ENCODE measurements at regions not wholly inside any gene's neighbourhood (a gene's known extent, or its start where the extent isn't known, plus 50 kb on each side); places are given as distances from the start of the nearest gene placed in this dataset.
"Not testable (repeated sequence)": the region's sequence is repeated elsewhere in the genome, so short reads cannot be mapped to it uniquely, and the experiment has no call there.

GRCh38 chr12:22115711-22116110 lies 69.7 kb downstream of the CMAS start:
- no peak overlapping the region for H3K4me3 Mint-ChIP-seq
- no peaks in the 10 kb centered on the region for H3K27me3 Mint-ChIP-seq (ENCODE audit: low read depth)
- no peaks in the 10 kb centered on the region for H3K9me3 Mint-ChIP-seq
- no peaks in the 10 kb centered on the region for H3K4me1 Mint-ChIP-seq (ENCODE audit: low read depth)
- DNase-seq (no peak), ATAC-seq (replicated peaks in 1 of 2) (no peak)
- H3K36me3 Mint-ChIP-seq (ENCODE audit: insufficient read depth in 2 of 2), result no peaks in the 10 kb centered on the region
- H3K27ac Mint-ChIP-seq, result no peak overlapping the region

GRCh38 chr12:22116376-22116775 lies 70.4 kb downstream of the CMAS start:
- ATAC-seq (replicated peaks in 1 of 2), result no peak
- DNase-seq, result no peak
- Mint-ChIP-seq H3K36me3 (ENCODE audit: insufficient read depth in 2 of 2) (no peaks in the 10 kb centered on the region), H3K4me1 (ENCODE audit: low read depth) (no peaks in the 10 kb centered on the region), H3K27me3 (ENCODE audit: low read depth) (no peaks in the 10 kb centered on the region), H3K27ac (no peak overlapping the region), H3K9me3 (no peaks in the 10 kb centered on the region), H3K4me3 (no peak overlapping the region)

GRCh38 chr12:22117563-22118237 lies 71.7 kb downstream of the CMAS start:
- Mint-ChIP-seq H3K4me3 (no peak overlapping the region), H3K9me3 (no peaks in the 10 kb centered on the region), H3K27me3 (ENCODE audit: low read depth) (no peaks in the 10 kb centered on the region), H3K4me1 (ENCODE audit: low read depth) (no peaks in the 10 kb centered on the region), H3K27ac (no peak overlapping the region), H3K36me3 (ENCODE audit: insufficient read depth in 2 of 2) (no peaks in the 10 kb centered on the region)
- ATAC-seq (replicated peaks in 1 of 2) (no peak), DNase-seq (no peak)

GRCh38 chr12:22118238-22118790 lies 72.3 kb downstream of the CMAS start:
- H3K27me3 Mint-ChIP-seq (ENCODE audit: low read depth), result no peaks in the 10 kb centered on the region
- H3K4me3 Mint-ChIP-seq, result no peak overlapping the region
- H3K9me3 Mint-ChIP-seq, result no peaks in the 10 kb centered on the region
- H3K36me3 Mint-ChIP-seq (ENCODE audit: insufficient read depth in 2 of 2), result no peaks in the 10 kb centered on the region
- no peaks in the 10 kb centered on the region for H3K4me1 Mint-ChIP-seq (ENCODE audit: low read depth)
- DNase-seq (no peak), ATAC-seq (replicated peaks in 1 of 2) (no peak)
- no peak overlapping the region for H3K27ac Mint-ChIP-seq

- H3K36me3 Mint-ChIP-seq (ENCODE audit: insufficient read depth in 2 of 2), result peaks cover 0 to 2% of the 10 kb centered on the region in 2 donors
- H3K9me3 Mint-ChIP-seq, result no peaks in the 10 kb centered on the region
- H3K27me3 Mint-ChIP-seq (ENCODE audit: low read depth), result no peaks in the 10 kb centered on the region
- H3K27ac Mint-ChIP-seq, result no peak overlapping the region
- H3K4me1 Mint-ChIP-seq (ENCODE audit: low read depth), result peaks cover 5% of the 10 kb centered on the region
- H3K4me3 Mint-ChIP-seq, result no peak overlapping the region
- ATAC-seq (replicated peaks in 1 of 2), result peak; percentile 58 to 59
- peak; percentile 51 to 52 for DNase-seq
Observed at GRCh38 chr12:22121224-22121623, 75.2 kb downstream of the CMAS start.

GRCh38 chr12:22122359-22122758 lies 76.3 kb downstream of the CMAS start:
- peaks cover under 1 to 1% of the 10 kb centered on the region in 2 donors for H3K9me3 Mint-ChIP-seq
- ATAC-seq (replicated peaks in 1 of 2) (no peak), DNase-seq (no peak)
- no peak overlapping the region for H3K27ac Mint-ChIP-seq
- H3K4me3 Mint-ChIP-seq, result no peak overlapping the region
- H3K4me1 Mint-ChIP-seq (ENCODE audit: low read depth), result peaks cover 6% of the 10 kb centered on the region
- no peaks in the 10 kb centered on the region for H3K27me3 Mint-ChIP-seq (ENCODE audit: low read depth)
- peaks cover 3 to 4% of the 10 kb centered on the region in 2 donors for H3K36me3 Mint-ChIP-seq (ENCODE audit: insufficient read depth in 2 of 2)

- peaks cover 5 to 6% of the 10 kb centered on the region in 2 donors for H3K36me3 Mint-ChIP-seq (ENCODE audit: insufficient read depth in 2 of 2)
- no peak overlapping the region for H3K27ac Mint-ChIP-seq
- H3K4me1 Mint-ChIP-seq (ENCODE audit: low read depth), result peaks cover 10% of the 10 kb centered on the region
- H3K27me3 Mint-ChIP-seq (ENCODE audit: low read depth), result no peaks in the 10 kb centered on the region
- no peak for ATAC-seq (replicated peaks in 1 of 2)
- DNase-seq, result no peak
- H3K4me3 Mint-ChIP-seq, result no peak overlapping the region
- H3K9me3 Mint-ChIP-seq, result peaks cover 2 to 5% of the 10 kb centered on the region in 2 donors
Observed at GRCh38 chr12:22124987-22125386, 79.0 kb downstream of the CMAS start.

GRCh38 chr12:22126101-22126500 lies 80.1 kb downstream of the CMAS start:
- H3K4me3 Mint-ChIP-seq; H3K36me3 Mint-ChIP-seq (ENCODE audit: insufficient read depth in 2 of 2); H3K27me3 Mint-ChIP-seq (ENCODE audit: low read depth); DNase-seq; H3K9me3 Mint-ChIP-seq; H3K27ac Mint-ChIP-seq: not testable (repeated sequence)
- H3K4me1 Mint-ChIP-seq (ENCODE audit: low read depth), result peaks cover 10% of the 10 kb centered on the region
- ATAC-seq (replicated peaks in 1 of 2), result peak; percentile 50 to 65

- DNase-seq (no peak), ATAC-seq (replicated peaks in 1 of 2) (no peak)
- H3K36me3 Mint-ChIP-seq (ENCODE audit: insufficient read depth in 2 of 2), result peaks cover 5 to 6% of the 10 kb centered on the region in 2 donors
- no peaks in the 10 kb centered on the region for H3K27me3 Mint-ChIP-seq (ENCODE audit: low read depth)
- H3K27ac Mint-ChIP-seq, result no peak overlapping the region
- peaks cover 10% of the 10 kb centered on the region for H3K4me1 Mint-ChIP-seq (ENCODE audit: low read depth)
- H3K4me3 Mint-ChIP-seq, result no peak overlapping the region
- peaks cover 2 to 5% of the 10 kb centered on the region in 2 donors for H3K9me3 Mint-ChIP-seq
Observed at GRCh38 chr12:22126758-22127157, 80.7 kb downstream of the CMAS start.

GRCh38 chr12:22130671-22131070 lies 84.7 kb downstream of the CMAS start:
- DNase-seq (no peak), ATAC-seq (replicated peaks in 1 of 2) (peak; percentile 25 to 39)
- Mint-ChIP-seq H3K9me3 (peaks cover 2 to 5% of the 10 kb centered on the region in 2 donors), H3K36me3 (ENCODE audit: insufficient read depth in 2 of 2) (peaks cover 4 to 5% of the 10 kb centered on the region in 2 donors), H3K27me3 (ENCODE audit: low read depth) (no peaks in the 10 kb centered on the region), H3K27ac (no peak overlapping the region), H3K4me3 (no peak overlapping the region), H3K4me1 (ENCODE audit: low read depth) (peaks cover 10% of the 10 kb centered on the region)

- H3K9me3 Mint-ChIP-seq, result not testable (repeated sequence)
Observed at GRCh38 chr12:22136604-22137117, 90.6 kb downstream of the CMAS start.

More at GRCh38 chr12:22136604-22137117, 90.6 kb downstream of the CMAS start:
- not testable (repeated sequence) for H3K36me3 Mint-ChIP-seq (ENCODE audit: insufficient read depth in 2 of 2); H3K27ac Mint-ChIP-seq; H3K27me3 Mint-ChIP-seq (ENCODE audit: low read depth); DNase-seq; H3K4me1 Mint-ChIP-seq (ENCODE audit: low read depth); H3K4me3 Mint-ChIP-seq; ATAC-seq (replicated peaks in 1 of 2)
